WERI-Rb-1 (cell line): ENCODE measurements at regions not wholly inside any gene's neighbourhood (a gene's known extent, or its start where the extent isn't known, plus 50 kb on each side); places are given as distances from the start of the nearest gene placed in this dataset.

Experiments used
- DNase-seq: peaks from one replicate; pipeline ENCODE4 v3.0.0-alpha.2; 2020
- H3K27ac ChIP-seq: fragments of 250-450 bp; sonication (Bioruptor Pico); 2 replicates; pipeline ENCODE4 v1.5.1; 2020; ENCODE audit warnings: mild to moderate bottlenecking, moderate library complexity
- H3K27me3 ChIP-seq: fragments of 250-450 bp; sonication (Bioruptor Pico); 2 replicates; pipeline ENCODE4 v1.5.1; 2021; ENCODE audit warnings: mild to moderate bottlenecking, low read depth, moderate library complexity; ENCODE audit not compliant: insufficient read depth, severe bottlenecking
- H3K36me3 ChIP-seq: fragments of 250-450 bp; sonication (Bioruptor Pico); 2 replicates; pipeline ENCODE4 v1.5.1; 2020; ENCODE audit warnings: mild to moderate bottlenecking, moderate library complexity
- H3K4me3 ChIP-seq: 2 replicates; pipeline ENCODE4 v1.5.1; 2011; ENCODE audit warnings: low read depth, mild to moderate bottlenecking, control low read depth, low read length
- H3K9me3 ChIP-seq: fragments of 250-450 bp; sonication (Bioruptor Pico); 2 replicates; pipeline ENCODE4 v1.5.1; 2021; ENCODE audit warnings: mild to moderate bottlenecking, moderate library complexity; ENCODE audit not compliant: severe bottlenecking
- TF ChIP-seq, protein P1 (sequence below): IDR thresholded peaks from 2 replicates; pipeline ENCODE4 v1.5.1; 2011; ENCODE audit warnings: low read depth, mild to moderate bottlenecking, control low read depth, inconsistent platforms, low read length

DNA sequence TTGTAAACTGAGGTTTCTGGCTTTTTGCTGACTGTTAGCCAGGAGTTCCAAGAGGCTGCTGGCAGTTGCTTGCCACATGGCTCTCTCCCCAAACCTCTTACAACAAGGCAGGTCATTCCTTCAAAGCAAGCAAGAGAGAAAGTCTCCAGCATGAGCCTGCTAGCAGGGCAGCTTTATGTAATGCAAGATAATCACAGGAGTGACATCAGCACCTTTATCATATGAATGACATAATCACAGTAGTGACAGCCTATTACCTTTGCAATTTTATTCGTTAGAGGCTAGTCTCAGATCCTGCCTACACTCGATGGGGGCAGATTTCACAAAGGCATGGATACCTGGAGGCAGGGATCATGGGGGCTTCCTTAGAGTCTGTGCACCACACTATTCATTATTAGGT, 79.5 kb upstream of the KCNJ16 start:
- H3K27me3 ChIP-seq: no peaks in the 10 kb centered on the region
- H3K9me3 ChIP-seq: peaks cover 10% of the 10 kb centered on the region
- TF ChIP-seq, protein P1, sequence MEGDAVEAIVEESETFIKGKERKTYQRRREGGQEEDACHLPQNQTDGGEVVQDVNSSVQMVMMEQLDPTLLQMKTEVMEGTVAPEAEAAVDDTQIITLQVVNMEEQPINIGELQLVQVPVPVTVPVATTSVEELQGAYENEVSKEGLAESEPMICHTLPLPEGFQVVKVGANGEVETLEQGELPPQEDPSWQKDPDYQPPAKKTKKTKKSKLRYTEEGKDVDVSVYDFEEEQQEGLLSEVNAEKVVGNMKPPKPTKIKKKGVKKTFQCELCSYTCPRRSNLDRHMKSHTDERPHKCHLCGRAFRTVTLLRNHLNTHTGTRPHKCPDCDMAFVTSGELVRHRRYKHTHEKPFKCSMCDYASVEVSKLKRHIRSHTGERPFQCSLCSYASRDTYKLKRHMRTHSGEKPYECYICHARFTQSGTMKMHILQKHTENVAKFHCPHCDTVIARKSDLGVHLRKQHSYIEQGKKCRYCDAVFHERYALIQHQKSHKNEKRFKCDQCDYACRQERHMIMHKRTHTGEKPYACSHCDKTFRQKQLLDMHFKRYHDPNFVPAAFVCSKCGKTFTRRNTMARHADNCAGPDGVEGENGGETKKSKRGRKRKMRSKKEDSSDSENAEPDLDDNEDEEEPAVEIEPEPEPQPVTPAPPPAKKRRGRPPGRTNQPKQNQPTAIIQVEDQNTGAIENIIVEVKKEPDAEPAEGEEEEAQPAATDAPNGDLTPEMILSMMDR: no peak
- no peaks in the 10 kb centered on the region for H3K36me3 ChIP-seq
- no peak overlapping the region for H3K27ac ChIP-seq
- no peak overlapping the region for H3K4me3 ChIP-seq
- no peak for DNase-seq

DNA sequence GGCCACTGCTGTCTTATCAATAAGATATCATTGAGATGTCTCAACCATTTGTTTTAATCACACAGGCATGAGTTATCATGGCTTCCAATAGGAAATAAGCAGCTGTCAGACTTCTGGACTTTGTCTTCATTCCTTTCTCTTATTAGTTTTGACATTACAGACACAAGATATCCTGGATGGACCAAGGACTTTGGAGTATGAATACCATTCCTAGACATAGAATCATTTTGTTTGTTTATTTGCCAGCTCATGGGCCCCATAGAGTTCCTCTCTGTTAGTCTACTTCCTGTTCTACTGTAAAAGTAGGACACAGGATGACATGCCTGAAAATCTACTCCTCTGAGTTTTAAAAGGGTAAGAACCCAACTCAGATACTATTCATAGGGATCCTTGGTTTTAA, 77.7 kb upstream of the KCNJ16 start:
- no peak for DNase-seq
- Histone ChIP-seq H3K36me3 (no peaks in the 10 kb centered on the region), H3K27me3 (no peaks in the 10 kb centered on the region), H3K4me3 (no peak overlapping the region), H3K27ac (no peak overlapping the region), H3K9me3 (peaks cover 10% of the 10 kb centered on the region)
- TF ChIP-seq, protein P1: no peak

DNA sequence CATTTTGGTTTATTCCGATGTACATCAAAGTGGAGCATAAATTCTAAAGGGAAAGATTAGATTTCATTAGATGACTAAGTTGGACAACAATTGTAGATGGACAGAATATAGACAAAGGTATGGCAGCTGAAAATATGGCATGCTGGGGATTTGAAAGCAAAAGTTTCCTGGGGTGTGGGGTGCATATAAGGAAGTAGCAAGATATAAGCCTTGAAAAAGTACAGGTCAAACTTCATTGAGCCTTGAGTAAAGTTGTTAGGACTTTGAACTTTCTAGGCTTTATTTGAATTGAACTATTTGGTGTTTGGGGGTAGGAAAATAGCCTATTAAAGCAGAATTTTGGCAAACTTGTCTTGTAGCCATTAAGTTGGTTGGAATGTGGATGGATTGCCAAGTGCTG, 75.8 kb upstream of the KCNJ16 start:
- no peaks in the 10 kb centered on the region for H3K36me3 ChIP-seq
- DNase-seq: no peak
- no peak overlapping the region for H3K27ac ChIP-seq
- TF ChIP-seq, protein P1: no peak
- no peak overlapping the region for H3K4me3 ChIP-seq
- H3K27me3 ChIP-seq: no peaks in the 10 kb centered on the region
- H3K9me3 ChIP-seq: peaks cover 10% of the 10 kb centered on the region

DNA sequence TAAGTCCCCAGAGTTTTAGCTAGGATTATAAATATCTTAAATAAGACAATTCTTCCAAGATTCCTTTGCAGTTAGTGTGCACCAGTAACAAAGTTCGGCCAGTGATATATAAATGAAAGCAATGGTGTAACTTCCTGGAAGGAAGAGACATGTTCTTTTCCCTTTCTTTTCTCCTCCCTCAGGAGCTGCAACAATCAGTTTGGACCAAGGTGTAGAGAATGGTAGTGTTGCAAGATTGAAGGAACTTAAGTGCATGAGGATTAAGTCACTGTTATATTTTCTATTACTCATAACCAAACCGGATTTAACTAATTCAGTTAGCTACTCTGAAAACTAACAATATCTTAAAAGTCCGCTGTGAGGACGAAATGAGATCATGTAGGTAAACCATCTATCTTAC, 68.9 kb upstream of the KCNJ16 start:
- no peak overlapping the region for H3K4me3 ChIP-seq
- no peaks in the 10 kb centered on the region for H3K27me3 ChIP-seq
- no peak for DNase-seq
- no peaks in the 10 kb centered on the region for H3K36me3 ChIP-seq
- TF ChIP-seq, protein P1: no peak
- no peaks in the 10 kb centered on the region for H3K9me3 ChIP-seq
- no peak overlapping the region for H3K27ac ChIP-seq

DNA sequence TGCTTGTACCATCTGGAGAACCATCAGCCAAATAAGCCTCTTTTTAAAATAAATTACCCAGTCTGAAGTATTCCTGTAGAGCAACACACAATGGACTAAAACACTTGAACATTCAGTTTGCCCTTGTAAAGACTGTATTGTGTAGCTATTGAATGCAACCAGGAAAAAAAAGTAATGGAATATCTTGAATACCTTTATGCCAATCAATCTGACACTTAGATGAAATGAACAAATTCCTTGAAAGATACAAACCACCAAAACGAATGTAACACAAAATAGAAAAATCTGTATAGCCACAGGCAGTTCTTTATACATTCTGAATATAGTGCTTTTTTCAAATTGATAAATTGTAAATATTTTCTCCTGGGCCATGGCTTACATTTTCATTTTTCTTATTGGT, 63.3 kb upstream of the KCNJ16 start:
- no peaks in the 10 kb centered on the region for H3K27me3 ChIP-seq
- no peaks in the 10 kb centered on the region for H3K36me3 ChIP-seq

DNA sequence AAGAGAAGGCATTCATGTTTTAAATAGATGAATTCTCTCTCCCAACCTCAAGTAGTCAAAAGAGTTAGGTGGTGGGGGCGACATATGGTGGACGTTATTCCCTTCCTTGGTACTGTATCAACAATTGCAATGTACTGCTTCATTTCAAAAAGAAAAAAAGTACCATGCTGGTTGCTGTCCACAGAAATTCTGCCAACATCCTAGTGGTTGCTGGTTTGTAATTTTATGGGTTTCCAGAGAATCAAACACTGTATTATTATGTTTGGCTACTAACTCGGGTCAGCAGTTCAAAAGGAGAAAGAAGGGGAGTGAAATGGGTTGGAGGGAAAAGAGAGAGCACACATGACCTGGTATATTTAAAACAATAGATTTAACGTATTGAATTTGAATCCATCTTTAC, 61.1 kb upstream of the KCNJ16 start:
- H3K4me3 ChIP-seq: no peak overlapping the region
- H3K27ac ChIP-seq: no peak overlapping the region
- no peaks in the 10 kb centered on the region for H3K9me3 ChIP-seq
- H3K27me3 ChIP-seq: no peaks in the 10 kb centered on the region
- no peak for DNase-seq
- no peaks in the 10 kb centered on the region for H3K36me3 ChIP-seq
- TF ChIP-seq, protein P1: no peak

More for the DNA sequence above, 63.3 kb upstream of the KCNJ16 start:
- TF ChIP-seq, protein P1: no peak
- Histone ChIP-seq H3K27ac (no peak overlapping the region), H3K9me3 (no peaks in the 10 kb centered on the region), H3K4me3 (no peak overlapping the region)
- DNase-seq: no peak
